NCI-H82 treated with DMSO at 0.1 percent for 48 hours (cell line): ENCODE measurements at regions not wholly inside any gene's neighbourhood (a gene's known extent, or its start where the extent isn't known, plus 50 kb on each side); places are given as distances from the start of the nearest gene placed in this dataset.

Experiments used
- DNase-seq: peaks from one replicate; lab custom pipeline; 2025; ENCODE audit not compliant: unreplicated experiment; lab: John Stamatoyannopoulos, UW

DNA sequence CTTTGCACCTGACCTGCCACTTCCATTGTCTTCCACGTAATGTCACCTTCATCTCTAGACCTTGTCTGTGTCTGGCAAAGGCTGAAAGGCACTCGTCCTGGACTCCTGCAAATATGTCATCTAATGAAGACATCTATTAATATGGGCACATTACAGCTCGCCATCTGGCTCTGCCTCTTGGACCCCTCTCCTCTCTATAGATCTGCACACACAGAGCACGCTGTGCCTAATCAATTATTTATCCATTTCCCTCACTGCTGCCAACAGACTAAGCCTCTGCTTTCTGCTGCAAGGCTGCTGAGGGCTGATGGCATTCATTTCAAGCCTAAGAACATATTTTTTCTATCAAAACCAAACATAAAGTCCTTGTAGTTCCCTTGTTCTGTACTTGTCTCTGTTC is 573.0 kb downstream of the TUSC7 start:
- no peak for DNase-seq

GRCh38 chr3:117285737-117286136 is 576.2 kb downstream of the TUSC7 start:
- no peak for DNase-seq

- peak; percentile 18 for DNase-seq
Measured at GRCh38 chr3:117286488-117286887, 576.9 kb downstream of the TUSC7 start.

- DNase-seq: no peak
Measured at GRCh38 chr3:117287602-117288001, 578.0 kb downstream of the TUSC7 start.

- DNase-seq: no peak
Measured at GRCh38 chr3:117291476-117291875, 581.9 kb downstream of the TUSC7 start.

DNA sequence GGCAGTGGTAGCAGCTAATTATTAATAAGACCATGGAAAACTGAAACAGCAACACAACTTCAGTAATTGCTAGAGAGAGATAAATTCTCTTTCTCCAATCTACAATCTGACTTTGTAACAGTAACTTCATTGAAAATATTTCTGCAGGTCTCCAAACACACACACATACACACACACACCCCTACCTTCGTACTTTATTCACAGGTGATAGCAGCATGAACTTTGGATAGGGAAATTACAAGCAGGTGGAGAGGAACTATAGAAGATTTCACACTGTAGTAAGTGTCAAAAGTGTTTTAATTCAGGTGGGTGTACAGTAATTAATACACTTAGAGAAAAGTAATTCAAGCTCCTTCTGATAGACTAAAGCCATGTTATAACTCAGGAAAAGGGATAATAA is 587.5 kb downstream of the TUSC7 start:
- no peak for DNase-seq

DNA sequence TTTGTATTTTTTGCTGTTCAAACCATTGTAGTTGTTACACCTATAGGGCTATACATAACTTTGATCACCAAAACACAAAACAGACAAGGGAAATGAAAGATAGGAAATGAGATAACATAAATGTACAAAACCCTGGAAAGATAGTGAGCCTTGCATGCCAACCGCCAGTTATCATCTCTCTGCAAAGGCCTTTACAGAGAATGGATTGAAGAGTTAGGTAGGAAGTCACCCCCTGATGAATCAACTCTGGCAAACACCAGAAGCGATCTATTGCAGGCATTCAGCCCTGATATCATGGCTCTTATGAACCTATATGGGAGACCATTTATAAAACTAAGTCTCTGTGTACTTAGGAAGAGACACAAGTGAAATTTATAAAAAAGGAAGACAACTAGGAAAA is 588.0 kb downstream of the TUSC7 start:
- DNase-seq: no peak

GRCh38 chr3:117298273-117298672 is 588.7 kb downstream of the TUSC7 start:
- no peak for DNase-seq

- no peak for DNase-seq
Measured at GRCh38 chr3:117302428-117302827, 592.8 kb downstream of the TUSC7 start.

- no peak for DNase-seq
Measured at GRCh38 chr3:117303443-117303842, 593.9 kb downstream of the TUSC7 start.

GRCh38 chr3:117304681-117305080 is 595.1 kb downstream of the TUSC7 start:
- DNase-seq: no peak

DNA sequence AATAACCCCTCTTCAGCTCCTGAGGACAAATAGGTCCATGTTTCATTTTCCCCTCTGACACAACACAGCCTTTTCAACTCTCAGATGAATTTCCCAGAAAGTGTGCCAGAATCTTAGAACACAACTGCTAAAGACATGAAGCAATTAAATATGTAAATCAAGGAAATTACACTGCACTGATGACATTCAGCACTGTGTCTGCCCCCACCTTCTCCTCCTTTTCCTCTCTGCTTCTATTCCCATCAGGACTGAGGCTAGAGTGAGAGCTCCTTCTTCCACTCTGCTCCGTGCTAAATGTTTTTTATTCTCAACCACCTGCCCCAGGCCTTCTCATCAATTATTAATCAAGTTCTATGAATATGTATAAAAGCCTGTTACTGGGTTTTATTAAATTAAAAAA is 596.1 kb downstream of the TUSC7 start:
- no peak for DNase-seq

DNA sequence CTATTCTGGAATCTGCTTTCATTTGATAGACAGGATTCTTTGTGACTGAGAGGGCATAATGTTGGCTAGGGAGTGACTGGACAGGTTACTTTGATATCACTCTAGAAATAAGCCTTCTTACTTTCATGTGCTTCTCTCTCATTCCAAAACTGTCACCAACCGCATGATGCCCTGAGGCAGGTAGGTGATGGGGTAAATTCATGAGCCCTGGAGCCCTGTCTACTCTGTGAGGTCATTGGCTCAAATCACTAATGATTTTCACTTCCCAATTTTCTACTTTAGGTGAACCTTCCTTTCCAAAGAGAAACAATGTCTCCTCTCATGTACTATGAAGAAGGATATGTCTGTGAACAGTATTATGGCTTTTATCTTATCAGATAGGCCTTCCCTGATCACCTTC is 596.7 kb downstream of the TUSC7 start:
- no peak for DNase-seq

GRCh38 chr3:117308353-117308752 is 598.8 kb downstream of the TUSC7 start:
- no peak for DNase-seq

DNA sequence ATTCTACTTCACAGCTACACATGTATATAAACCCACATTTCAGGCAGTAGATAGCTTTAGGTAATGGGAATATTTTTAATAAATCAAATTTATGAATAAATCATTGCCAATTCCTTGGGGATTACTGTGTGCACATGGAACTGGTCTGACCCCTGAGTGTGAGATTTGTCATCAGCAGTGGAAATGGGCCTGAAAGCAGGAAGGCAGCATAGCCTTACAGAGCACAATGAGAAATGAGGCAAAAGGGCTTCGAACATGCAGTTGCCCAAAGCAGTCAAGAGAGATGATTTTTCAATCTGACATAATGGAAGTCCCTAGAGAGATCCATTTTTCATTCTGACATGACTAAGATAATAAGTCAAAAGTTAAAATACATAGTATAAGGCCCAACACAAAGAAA is 599.2 kb downstream of the TUSC7 start:
- no peak for DNase-seq

DNA sequence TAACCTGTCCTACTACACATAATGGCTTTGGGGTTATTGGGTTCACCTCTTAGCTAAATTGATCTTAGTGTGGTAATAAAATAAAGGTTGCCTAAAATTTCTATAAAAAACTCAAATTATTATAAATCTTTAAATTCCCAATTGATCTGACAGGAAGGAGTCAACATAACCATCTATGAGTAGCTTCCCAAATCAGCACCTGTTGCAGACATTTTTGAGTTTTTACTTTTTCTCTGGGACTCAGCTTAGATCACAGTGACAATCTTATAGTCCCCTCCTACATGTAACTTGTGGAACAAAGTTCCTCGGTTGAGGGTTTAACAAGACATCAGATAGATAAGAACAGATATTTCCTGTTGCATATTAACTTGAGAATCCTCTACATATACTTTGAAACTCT is 601.0 kb downstream of the TUSC7 start:
- no peak for DNase-seq

GRCh38 chr3:117314441-117315150 is 605.0 kb downstream of the TUSC7 start:
- DNase-seq: peak; percentile 12

DNA sequence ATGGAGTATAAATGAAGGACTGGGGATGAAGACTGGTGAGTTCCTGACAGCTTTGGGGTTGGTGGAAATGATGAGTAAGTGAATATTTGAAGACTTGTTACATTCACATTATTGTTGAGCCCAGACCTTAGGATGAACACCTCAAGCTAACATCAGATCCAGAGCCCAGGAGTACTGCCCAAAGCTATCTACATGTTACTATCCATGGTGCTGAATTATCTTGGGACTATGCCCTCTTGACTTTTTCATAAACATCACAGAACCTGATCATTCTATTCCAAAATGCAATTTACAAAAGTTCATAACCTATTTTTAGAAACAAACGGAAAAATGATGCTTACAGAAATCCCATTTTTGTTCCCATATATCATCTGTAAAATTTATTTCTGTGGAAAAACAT is 613.3 kb downstream of the TUSC7 start:
- DNase-seq: no peak

GRCh38 chr3:117346901-117347300 is 637.3 kb downstream of the TUSC7 start:
- DNase-seq: no peak

DNA sequence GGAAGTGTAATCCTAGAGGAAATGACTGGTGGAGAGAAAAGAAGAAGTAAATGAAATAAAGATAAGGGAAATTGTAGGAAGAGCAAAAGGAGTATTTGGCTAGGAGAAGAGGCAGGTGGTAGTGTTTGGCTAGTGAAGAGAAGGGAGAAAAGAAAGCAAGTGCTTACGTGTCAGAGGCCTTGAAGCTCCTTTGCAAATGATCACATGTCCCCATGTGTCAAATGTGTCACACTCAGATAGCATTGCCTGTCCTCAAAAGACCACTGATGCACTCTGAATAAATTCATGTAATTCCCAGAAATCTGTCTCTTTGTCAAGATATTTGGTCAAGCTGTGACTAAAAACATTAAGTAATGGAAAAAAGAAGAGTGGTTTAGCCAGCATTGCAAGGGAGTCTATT is 639.3 kb downstream of the TUSC7 start:
- no peak for DNase-seq

DNA sequence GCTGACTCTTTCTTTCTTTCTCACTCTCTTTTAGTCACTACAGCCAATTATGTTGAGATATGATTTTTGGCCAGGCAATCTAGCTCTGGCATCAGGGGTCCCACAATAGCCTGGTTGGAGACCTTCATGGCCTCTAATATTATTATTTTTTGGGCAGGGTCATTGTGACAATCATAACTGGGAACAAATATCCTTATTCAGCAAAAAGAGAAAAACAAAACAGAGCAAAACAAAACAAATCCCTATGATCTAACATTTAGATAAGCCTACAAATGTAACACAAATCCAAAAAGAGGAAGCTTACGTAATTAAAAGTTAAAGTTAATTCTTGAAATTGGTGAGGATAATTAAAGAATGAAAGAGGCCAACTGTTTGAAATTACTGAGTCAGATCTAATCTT is 640.0 kb downstream of the TUSC7 start:
- DNase-seq: no peak

- no peak for DNase-seq
Measured at GRCh38 chr3:117350371-117350770, 640.8 kb downstream of the TUSC7 start.

DNA sequence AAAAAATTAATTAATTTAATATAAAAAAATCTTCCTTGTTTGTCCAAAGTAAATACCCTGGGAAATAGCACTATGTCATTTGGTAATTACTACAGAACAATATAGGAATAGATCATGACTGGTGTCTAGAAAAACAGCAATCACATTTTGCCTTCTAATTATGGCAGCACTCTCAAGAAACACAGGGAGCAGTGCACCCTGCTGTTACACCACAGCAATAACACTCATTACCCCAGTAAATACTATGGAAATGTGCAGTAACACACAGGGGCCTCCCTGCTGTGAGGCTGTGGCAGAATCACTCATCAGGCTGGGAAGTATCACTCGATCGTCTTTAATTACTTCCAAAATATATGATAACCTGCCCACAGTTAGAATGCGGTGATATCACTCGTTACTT is 646.0 kb downstream of the TUSC7 start:
- DNase-seq: peak; percentile 55
